Activated CD4-positive, alpha-beta T cell treated with anti-CD3 and anti-CD28 coated beads for 4 hours (primary cell): ENCODE measurements at regions not wholly inside any gene's neighbourhood (a gene's known extent, or its start where the extent isn't known, plus 50 kb on each side); places are given as distances from the start of the nearest gene placed in this dataset.
"Not testable (repeated sequence)": the region's sequence is repeated elsewhere in the genome, so short reads cannot be mapped to it uniquely, and the experiment has no call there.

ENCODE experiments used
- DNase-seq, 2 donors: peaks; one replicate each; pipeline ENCODE4 v3.0.0-alpha.2; 2020

DNA sequence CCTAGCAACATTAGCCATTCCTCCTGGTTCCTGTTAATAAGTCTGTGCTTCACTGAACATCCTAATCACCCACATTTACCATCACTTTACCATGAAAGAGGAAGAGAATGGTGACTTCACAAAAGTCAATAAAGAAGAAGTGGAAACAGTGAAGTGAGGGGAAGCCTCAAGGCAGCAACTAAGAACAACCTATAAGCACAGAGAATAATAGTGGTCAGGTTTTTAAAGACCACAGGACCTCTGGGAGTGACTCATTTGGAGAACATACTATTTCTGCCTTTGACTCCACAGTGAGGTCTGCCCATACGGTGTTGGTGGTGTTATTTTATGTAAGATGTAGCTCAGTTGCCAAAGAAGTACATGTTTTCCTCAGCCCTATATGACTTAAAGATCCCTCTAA, 86.0 kb upstream of the TET2 start:
- no peak for DNase-seq

DNA sequence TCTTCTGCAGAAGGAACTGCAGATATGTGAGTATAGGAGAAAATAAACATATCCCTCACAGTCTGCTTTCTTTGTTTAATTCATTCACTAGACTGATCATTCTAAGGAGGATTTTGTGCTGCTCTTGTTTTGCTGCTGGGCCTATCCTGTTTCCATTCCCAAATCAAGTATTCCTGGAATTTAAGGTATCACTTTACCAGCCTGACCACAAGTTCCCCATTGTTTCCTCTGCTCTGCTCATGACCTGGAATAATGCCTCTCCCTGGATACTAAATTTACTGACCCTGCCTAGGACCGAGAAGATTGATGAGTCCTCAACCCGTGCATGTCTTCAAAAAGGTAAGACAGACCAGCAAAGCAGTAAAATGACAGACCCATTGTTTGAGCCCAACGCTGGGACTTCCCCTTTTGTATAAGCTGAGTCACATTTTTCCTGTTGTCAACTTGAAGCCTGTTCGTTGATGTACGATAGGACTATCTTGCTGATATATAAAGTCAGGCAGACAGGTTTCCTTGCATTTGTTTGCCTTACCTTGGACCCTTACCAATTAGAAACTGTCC, 85.5 kb upstream of the TET2 start:
- DNase-seq, result peak; percentile 25 to 29

DNA sequence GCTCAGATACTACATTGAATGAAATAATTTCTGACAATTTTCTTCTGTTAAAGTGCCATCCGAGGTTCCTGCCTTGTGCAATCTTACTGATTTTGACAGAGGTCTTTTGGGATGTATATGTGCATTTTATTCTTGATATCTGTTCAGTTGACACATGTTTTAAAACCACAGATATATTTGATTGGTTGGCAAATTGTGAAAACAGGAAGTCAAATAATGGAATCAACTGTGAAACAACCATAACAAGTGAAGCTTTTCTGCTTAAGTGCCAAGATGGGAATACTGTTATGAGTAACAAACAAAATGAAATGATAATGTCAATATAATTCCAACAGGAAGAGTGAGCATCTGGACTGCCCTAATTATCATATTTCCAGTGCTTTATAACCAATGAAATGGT, 84.9 kb upstream of the TET2 start:
- DNase-seq, result no peak

DNA sequence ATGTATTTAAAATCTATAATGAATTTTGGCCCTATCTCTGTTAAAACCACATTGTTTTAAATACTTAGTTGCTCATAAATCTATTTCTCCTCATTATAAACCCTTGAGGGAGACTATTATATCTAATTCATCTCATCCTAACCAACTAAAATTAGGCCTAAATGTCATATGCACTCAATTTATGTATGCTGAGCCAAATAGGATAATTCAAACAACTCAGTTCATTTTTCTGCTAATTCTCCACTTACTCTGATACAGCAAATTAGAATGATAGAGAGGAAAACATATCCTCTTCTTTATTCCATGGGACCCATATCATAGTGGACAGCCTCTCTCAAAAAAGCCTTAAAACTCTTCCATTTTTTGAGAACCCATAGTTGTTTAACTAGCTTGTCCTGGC, 80.3 kb upstream of the TET2 start:
- no peak for DNase-seq

DNA sequence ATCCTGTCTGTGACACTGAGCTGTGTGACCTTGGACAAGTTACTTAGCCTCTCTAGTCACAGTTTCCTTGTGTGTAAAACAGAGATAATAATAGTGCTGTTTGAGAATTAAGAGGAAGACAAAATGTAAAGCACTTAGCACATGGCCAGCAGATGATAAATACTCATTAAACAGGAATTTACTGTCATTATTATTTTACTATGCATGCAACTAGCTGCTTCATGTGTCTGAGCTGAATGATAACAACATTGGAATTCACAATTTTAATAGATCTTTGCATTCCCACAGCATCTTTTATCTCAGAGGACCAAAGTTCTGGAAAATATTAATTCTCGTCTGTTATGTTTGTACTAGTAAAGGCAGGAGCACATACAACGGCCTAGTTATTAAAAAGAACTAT, 79.2 kb upstream of the TET2 start:
- no peak for DNase-seq

DNA sequence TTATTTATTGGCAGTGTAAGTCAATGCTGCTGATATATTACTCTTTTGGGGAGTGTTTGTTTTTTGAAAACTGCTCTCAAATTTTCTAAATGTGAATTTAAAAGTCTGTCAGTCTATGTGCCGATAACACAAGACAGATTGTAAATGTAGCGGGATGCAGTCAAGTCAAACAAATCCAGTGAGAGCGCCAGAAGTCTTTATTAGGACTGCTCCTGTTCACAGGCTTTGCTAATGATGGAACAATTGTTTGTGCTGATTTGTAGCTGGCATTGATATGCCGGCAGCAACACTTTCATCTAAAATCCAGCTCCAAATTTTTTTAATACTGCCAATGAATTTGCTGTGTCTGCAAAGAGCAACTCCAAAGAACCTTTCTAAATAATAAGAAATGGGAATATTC, 78.7 kb upstream of the TET2 start:
- no peak for DNase-seq

DNA sequence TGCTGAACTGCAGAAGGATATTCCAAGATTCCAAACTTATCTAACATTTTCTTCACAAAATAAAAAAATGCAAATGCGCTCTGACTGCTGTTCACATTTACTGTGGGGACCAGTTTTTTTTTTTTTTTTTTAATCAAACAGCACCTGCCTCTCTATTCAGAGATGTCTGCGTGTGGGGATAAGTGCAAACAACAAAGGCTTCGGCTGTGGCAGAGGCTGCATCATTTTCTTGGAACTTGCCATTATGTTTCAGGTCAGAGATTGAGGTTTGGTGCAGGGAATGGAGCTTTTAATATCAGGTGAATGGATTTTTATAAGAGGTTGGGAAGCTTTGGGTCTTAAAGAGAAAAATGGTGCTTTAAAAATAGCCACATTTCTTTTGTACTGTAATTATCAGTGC, 78.2 kb upstream of the TET2 start:
- no peak for DNase-seq

DNA sequence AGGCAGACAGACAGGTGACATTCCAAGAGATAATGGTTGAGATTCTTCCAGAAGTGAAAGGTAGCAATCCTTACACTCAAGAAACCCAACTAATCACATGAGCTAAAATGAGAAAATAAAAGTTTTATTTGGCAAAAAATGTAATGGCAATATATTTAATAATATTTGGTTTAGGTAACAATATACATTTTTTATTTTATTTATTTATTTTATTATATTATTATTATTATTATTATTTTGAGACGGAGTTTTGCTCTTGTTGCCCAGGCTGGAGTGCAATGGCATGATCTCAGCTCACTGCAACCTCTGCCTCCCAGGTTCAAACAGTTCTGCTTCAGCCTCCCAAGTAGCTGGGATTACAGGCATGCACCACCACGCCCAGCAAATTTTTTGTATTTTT, 74.6 kb upstream of the TET2 start:
- DNase-seq, result not testable (repeated sequence)

DNA sequence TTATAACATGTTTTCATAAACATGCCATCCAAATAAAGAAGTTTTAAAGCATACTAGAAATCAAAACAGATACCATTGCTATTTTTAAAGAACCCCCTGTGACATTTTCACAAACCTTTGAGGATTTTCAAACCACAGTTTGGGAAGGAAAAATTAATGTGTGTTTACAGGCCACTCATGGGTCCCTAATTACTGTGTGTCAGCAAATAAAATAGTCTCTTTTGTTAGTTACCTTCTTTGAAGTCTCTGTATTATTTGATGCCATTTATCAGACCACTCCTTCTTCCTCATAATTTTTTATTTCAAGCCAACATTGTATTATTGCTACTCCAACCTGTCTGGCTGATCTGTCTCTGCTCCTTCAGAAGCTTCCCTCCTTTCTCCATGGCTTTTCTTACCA, 72.6 kb upstream of the TET2 start:
- DNase-seq, result no peak

DNA sequence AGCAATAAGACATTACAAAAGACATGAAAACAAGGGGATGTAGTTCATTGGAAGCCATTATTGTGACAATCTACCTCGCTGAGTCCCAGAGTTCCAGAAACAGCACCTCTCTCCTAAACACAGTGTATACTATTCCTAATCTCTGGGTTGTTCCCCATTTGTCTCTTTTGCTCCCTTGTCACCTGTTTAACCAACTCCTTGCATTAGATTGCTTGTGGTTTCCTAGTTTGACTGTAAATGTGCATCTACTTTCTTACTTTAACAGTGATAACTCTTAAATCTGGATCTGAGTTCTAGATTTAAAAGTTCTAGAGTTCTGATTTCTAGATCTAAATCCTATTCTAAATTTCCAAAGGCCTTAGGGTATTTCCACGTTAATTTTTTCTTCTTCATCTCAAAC, 71.6 kb upstream of the TET2 start:
- no peak for DNase-seq

DNA sequence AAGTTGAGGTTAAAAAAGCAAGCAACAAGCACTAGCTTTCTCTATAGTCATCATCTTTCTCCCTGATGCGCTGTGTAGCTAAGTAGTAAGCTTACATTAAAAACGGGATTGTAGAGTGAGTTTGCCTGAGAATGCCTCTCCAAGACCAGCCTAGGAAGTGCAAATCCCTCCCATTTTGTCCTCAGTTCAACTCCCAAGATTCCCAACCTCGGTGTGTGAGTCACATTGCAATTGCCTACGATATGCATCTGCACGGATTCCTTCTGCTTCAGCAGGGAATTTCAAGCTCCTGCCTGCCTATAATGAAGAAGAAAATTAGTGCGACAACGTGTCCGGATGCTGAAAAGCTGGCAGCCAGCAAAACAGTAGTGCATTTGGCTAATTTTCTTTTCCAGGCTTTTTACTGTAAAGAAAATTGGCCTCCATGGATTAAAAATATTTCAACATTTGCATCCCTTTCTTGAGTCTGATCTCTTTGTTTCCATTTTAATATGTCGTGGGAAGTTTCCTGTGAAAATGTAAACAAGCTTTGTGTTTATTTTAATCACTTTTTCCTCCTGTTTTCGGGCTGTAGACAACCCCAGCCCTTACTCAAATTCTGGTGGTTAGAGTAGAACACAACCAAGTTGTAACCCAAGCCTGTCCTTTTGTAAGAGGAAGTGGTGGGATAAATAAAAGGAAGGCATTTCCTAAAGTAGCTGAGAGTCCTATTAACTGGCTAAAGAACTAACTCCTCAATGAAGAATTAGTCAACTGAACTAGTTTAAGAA, 58.4 kb upstream of the TET2 start:
- no peak for DNase-seq

DNA sequence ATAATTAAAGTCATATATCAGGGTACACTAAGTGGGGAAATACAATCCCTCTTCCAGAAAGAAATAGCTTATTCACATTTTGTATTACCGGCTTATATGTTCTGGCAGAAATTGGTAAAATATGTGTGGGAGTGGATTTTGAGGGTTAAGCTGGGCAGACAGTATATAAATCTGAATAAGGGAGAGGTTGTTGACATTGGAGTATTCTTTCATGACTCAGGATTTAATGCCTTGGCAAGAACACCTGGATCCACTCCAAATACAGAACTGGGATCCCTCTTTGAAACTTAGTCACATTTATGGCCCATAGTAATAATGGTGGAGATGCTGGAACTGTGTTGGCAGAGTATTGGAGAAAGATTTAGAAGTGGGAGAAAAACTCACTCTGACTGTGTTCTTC, 54.3 kb upstream of the TET2 start:
- no peak for DNase-seq

DNA sequence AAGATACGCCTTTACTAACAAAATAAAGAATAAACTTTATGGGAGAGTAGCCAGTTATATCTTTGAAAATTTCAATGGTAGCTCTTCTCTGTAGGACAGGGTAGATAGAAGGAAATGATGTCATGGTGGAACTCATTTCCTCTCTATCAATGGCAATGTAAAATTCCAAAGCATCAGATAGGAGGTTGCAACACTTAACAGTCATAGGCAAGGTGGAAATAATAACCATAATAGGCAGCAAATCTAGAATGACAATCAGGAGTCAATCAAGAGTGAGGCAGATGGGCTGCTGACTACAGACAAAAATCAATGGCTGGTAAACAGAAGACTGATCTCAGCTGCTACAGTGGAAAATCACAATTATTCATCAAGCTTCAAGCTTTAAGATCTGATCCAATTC, 53.9 kb upstream of the TET2 start:
- DNase-seq, result no peak

DNA sequence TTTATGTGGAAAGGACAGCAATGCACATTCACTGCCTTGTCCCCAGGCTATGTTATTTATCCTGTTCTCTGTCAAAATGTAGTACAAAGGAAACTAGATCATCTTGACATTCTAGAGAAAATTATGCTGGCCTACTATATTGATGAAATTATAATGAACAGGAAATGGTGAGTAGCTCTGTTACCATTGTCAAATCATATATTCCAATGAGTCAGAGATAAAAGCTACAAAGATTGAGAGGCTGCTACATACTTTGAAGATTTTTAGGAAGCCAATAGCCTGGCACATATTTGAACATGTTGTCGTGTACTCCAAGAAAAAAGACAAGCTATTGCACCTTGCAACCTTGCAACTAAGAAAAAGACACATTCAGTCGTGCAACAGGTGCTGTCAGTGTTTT, 52.7 kb upstream of the TET2 start:
- no peak for DNase-seq
